ENCODE measurements at regions not wholly inside any gene's neighbourhood (a gene's known extent, or its start where the extent isn't known, plus 50 kb on each side); places are given as distances from the start of the nearest gene placed in this dataset.

DNA sequence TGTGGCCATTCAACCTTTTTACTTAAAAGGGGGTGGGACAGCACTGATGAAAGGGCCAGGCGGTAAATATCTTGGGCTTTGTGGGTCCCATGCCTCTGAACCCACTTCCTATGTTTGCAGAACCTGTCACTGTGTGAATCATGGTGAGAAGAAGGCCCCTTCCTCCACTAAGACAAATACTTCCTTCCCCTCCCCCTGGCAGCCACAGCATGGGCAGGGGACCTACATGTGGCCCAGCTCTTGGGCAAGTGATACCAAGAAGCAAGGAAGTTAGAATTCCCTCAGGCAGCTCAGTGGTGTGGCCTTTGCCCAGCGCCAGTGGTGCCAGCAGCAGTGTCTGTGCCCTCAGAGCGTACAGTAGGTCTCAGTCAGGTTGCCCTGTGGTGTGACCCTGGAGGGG, 168.6 kb downstream of the TRIM33 start:
- Histone ChIP-seq H3K27me3 (ENCODE audit: low read depth) (0 out of 2 replicates have a peak, but pooled peaks cover 3% of the 10 kb centered on the region), H3K4me3 (no peak overlapping the region), H3K9me3 (no peaks in the 10 kb centered on the region), H3K4me1 (peaks cover 3% of the 10 kb centered on the region), H3K36me3 (replicated peaks) (no peaks in the 10 kb centered on the region)
- no peak for DNase-seq (ENCODE audit: low spot score in 2 of 2)
- in situ Hi-C loops (cut with MboI; ENCODE audit: low sequenced_read_pairs), result no loop called here

DNA sequence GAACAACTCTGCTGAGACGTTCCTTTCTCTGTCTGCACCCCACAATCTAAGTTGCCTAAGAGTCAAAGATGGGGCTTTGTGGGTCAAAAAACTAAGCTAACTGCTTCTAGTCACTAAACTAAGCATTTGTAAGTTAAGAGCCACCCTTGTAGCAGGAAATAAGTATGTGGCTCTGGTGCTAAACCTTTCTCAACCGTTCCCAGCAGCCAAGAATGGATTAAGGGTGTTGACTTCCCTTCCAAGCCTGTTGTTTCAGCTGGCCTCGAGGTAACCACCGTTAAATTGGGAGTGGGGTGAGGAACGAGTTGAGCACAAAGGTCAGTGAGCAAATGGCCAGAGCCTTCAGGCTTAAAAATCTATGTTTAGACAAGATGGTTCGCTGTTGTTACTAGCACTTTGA, 169.1 kb downstream of the TRIM33 start:
- Histone ChIP-seq H3K4me3 (no peak overlapping the region), H3K9me3 (no peaks in the 10 kb centered on the region), H3K36me3 (replicated peaks) (no peaks in the 10 kb centered on the region), H3K27me3 (ENCODE audit: low read depth) (0 out of 2 replicates have a peak, but pooled peaks cover 3% of the 10 kb centered on the region), H3K4me1 (peaks cover 3% of the 10 kb centered on the region)
- in situ Hi-C loops (cut with MboI; ENCODE audit: low sequenced_read_pairs), result no loop called here
- no peak for DNase-seq (ENCODE audit: low spot score in 2 of 2)

DNA sequence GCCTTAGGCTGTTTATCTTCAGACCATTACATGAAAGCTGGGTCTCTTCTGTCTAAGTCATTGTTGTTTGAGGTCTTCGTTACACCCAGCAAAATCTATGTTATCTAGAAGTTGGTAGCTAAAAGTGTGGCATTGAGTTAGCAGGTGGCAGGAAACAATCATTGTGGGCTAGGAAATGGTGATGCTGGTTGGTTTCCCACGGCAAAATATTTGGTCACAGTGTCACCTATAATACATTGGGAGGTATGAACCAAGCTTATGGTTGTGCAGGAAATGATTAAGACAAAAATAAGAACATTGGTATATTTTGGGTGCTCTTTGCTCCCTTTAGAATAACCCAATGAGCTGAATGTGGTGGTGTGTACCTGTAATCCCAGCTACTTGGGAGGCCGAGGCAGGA, 169.7 kb downstream of the TRIM33 start:
- in situ Hi-C loops (cut with MboI; ENCODE audit: low sequenced_read_pairs), result no loop called here
- Histone ChIP-seq H3K36me3 (replicated peaks) (no peaks in the 10 kb centered on the region), H3K27me3 (ENCODE audit: low read depth) (0 out of 2 replicates have a peak, but pooled peaks cover 3% of the 10 kb centered on the region), H3K9me3 (no peaks in the 10 kb centered on the region), H3K4me3 (no peak overlapping the region), H3K4me1 (no peaks in the 10 kb centered on the region; the same call in 1 of the 2 replicates)
- DNase-seq (ENCODE audit: low spot score in 2 of 2), result no peak

DNA sequence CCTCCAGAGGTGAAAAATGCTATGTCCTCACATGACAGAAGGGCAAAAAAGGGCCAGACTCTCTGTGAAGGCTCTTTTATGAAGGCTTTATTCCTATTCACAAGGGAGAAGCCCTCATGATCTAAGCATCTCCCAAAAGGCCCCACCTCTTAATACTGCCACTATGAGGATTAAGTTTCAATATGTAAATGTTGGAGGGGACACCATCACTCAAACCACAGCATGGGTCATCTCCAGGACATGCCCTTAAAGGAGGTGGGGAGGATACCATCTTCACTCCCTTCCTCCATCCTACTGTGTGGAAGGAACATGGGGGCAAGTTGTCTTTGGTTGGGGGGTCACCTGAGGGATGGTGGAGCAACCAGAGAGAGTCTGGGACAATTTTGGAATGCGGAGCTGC, 170.1 kb downstream of the TRIM33 start:
- no peak for DNase-seq (ENCODE audit: low spot score in 2 of 2)
- H3K9me3 ChIP-seq, result no peaks in the 10 kb centered on the region
- 0 out of 2 replicates have a peak, but pooled peaks cover 3% of the 10 kb centered on the region for H3K27me3 ChIP-seq (ENCODE audit: low read depth)
- no peaks in the 10 kb centered on the region for H3K36me3 ChIP-seq (replicated peaks)
- H3K4me3 ChIP-seq, result no peak overlapping the region
- in situ Hi-C loops (cut with MboI; ENCODE audit: low sequenced_read_pairs), result no loop called here
- H3K4me1 ChIP-seq, result no peaks in the 10 kb centered on the region; the same call in 1 of the 2 replicates

DNA sequence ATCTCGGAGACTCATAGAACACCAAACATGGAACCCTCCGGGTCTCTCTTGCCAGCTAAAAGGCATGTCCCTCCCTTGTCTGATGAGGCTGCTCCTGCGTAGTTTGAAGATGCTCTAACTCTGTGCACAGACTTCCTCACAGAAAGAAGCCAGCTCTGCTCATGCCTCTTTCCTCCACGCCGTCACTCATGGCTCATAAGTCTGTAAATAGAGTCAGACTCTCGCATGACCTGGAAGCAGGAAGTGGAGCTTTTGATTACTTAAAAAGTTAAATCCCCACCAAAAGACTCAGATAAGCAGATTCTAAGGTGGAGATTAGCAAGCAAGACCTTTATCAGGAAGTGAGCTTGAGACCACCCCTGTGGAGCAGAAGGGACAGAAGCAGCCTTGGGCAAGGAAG, 171.6 kb downstream of the TRIM33 start:
- no peaks in the 10 kb centered on the region for H3K9me3 ChIP-seq
- in situ Hi-C loops (cut with MboI; ENCODE audit: low sequenced_read_pairs), result no loop called here
- H3K4me1 ChIP-seq, result no peaks in the 10 kb centered on the region; the same call in 1 of the 2 replicates

DNA sequence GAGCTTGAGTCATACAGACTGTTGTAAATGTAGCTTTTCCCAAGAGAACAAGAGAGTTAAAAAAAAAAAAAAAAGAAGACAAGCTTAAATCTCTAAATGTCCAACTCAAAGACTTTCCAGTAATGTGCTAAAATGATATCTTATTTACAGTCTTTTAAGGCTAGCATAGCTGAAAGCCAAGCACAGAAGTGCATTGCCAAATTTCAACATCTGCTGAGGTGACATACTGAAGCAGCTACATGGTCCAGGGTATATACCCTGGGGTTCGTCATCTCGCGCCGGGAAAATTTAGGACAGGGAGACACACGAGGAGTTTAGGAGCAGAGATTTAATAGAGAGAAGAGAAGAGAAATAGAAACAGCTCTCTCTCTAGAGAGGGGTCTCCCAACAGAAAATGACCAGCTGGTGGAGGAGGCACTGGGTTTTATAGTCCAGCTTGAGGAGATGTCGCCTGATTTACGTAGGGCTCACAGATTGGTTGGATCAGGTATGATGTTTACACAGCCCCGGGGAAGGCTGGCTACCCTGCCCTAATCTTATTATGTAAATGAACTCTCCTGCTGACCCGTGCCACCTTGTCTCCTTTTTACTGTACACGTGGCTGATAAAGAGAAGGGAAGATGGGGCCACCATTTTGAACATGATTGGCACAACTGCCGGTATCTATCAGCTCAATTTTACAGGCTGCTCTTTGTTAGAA, 172.7 kb downstream of the TRIM33 start:
- Histone ChIP-seq H3K27me3 (ENCODE audit: low read depth) (0 out of 2 replicates have a peak, but pooled peaks cover 3% of the 10 kb centered on the region), H3K9me3 (no peaks in the 10 kb centered on the region), H3K4me1 (no peaks in the 10 kb centered on the region; the same call in 1 of the 2 replicates), H3K36me3 (replicated peaks) (no peaks in the 10 kb centered on the region), H3K4me3 (no peak overlapping the region)
- DNase-seq (ENCODE audit: low spot score in 2 of 2), result no peak
- in situ Hi-C loops (cut with MboI; ENCODE audit: low sequenced_read_pairs), result no loop called here

More for the DNA sequence above, 171.6 kb downstream of the TRIM33 start:
- no peak for DNase-seq (ENCODE audit: low spot score in 2 of 2)
- Histone ChIP-seq H3K27me3 (ENCODE audit: low read depth) (0 out of 2 replicates have a peak, but pooled peaks cover 3% of the 10 kb centered on the region), H3K4me3 (no peak overlapping the region), H3K36me3 (replicated peaks) (no peaks in the 10 kb centered on the region)

DNA sequence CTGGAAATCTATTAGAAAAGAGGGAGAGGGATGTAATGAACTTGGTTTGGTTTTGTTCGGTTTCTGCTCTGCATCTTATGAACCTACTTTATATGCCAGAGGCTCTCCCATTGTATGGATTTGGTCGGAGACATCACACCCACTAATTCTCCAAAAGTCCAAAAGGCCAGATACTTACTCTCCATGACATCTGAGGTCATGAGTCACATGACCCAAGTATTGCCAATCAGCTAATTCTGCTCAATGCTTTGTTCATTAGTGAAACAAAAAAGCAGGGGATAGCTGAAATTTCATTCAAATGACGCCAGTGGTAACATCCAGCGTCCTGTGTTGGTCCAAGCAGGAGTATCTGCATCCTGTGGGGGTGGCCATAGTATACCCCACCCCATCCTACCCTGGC, 173.6 kb downstream of the TRIM33 start:
- Histone ChIP-seq H3K4me3 (no peak overlapping the region), H3K9me3 (no peaks in the 10 kb centered on the region), H3K27me3 (ENCODE audit: low read depth) (0 out of 2 replicates have a peak, but pooled peaks cover 3% of the 10 kb centered on the region), H3K4me1 (no peaks in the 10 kb centered on the region; the same call in 1 of the 2 replicates), H3K36me3 (replicated peaks) (no peaks in the 10 kb centered on the region)
- in situ Hi-C loops (cut with MboI; ENCODE audit: low sequenced_read_pairs), result no loop called here
- DNase-seq (ENCODE audit: low spot score in 2 of 2), result no peak

DNA sequence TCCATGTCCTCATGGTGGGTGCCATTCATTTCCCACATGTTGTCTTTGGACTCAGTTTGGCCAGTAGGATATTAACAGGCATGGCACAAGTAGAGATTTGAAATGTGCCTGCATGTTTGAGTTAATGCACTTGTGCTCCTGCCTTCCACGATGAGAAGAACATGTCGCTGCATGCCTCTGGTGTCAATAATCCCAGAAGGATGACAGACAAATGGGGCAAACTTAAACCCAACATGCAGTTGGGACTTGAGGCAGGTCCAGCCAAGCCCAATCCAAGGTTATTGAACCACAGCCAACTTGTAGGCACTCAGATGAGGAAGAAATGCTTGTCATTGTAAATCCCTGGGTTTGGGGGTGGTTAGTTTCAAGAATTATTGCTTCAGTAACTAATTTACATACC, 174.6 kb downstream of the TRIM33 start:
- Histone ChIP-seq H3K36me3 (replicated peaks) (no peaks in the 10 kb centered on the region), H3K4me3 (no peak overlapping the region), H3K9me3 (no peaks in the 10 kb centered on the region), H3K27me3 (ENCODE audit: low read depth) (0 out of 2 replicates have a peak, but pooled peaks cover 5% of the 10 kb centered on the region), H3K4me1 (no peaks in the 10 kb centered on the region; the same call in 1 of the 2 replicates)
- in situ Hi-C loops (cut with MboI; ENCODE audit: low sequenced_read_pairs), result no loop called here
- DNase-seq (ENCODE audit: low spot score in 2 of 2), result no peak

DNA sequence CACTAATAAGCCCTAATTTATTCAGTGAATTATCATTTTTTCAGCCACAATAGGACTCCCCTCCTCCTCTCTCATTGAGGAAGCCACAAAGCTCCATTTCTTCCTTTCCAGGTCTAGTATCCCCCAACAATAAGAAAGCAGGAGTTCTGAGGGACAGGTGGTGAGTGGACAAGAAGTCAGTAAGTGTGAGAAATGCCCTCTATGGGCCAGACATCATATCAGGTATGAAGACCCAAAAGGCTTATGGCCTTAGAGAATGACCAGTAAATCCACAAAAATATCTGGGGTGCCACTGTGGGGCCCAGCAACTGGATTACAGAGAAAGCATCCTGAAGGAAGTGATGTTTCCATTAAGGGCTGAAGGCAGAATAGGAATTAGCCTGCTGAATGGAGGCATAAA, 175.7 kb downstream of the TRIM33 start:
- DNase-seq (ENCODE audit: low spot score in 2 of 2), result no peak
- H3K9me3 ChIP-seq, result no peaks in the 10 kb centered on the region
- H3K4me3 ChIP-seq, result no peak overlapping the region
- in situ Hi-C loops (cut with MboI; ENCODE audit: low sequenced_read_pairs), result no loop called here
- peaks cover 2% of the 10 kb centered on the region; the same call in 1 of the 2 replicates for H3K27me3 ChIP-seq (ENCODE audit: low read depth)
- no peaks in the 10 kb centered on the region; the same call in 1 of the 2 replicates for H3K4me1 ChIP-seq
- H3K36me3 ChIP-seq (replicated peaks), result no peaks in the 10 kb centered on the region

DNA sequence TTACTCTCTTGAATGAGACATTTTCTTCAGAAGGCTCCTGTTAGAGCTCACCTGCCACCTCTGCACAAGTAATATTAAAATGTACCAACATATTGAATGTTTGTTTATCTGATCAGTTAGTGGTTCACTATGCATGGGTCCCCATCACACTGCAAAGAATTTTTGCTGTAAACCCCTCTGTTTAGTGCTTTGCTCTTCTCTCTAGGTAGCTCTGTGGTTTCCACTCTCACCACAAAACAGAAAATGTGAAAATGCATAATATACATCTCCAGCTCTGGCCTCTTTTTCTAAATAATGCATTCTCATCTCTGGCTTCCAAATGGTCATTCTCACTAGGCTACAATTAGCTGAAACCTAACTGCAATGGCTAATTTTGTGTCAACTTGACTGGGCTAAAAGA, 176.7 kb downstream of the TRIM33 start:
- no peaks in the 10 kb centered on the region for H3K9me3 ChIP-seq
- H3K4me1 ChIP-seq, result no peaks in the 10 kb centered on the region; the same call in 1 of the 2 replicates
- no peak for DNase-seq (ENCODE audit: low spot score in 2 of 2)
- no peaks in the 10 kb centered on the region for H3K36me3 ChIP-seq (replicated peaks)
- H3K27me3 ChIP-seq (ENCODE audit: low read depth), result peaks cover 2% of the 10 kb centered on the region; the same call in 1 of the 2 replicates
- H3K4me3 ChIP-seq, result no peak overlapping the region
- in situ Hi-C loops (cut with MboI; ENCODE audit: low sequenced_read_pairs), result no loop called here

DNA sequence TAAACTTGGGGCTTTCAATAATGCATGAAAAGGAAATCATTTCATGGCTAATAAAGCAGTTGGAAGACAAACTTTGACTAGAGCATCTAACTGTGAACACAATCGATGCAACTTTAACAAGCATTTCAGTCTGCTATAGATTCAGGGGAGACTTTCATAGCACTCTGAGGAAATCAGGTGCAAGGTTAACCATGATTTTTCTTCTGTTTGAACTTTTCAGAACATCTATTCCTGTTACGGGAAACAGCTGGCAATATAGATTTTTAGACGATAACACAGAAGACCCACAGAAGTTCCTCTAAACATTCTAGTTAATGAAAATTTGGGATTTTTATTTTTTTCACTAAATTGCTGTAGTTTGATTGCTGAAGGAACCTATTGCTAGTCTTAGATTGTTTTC, 177.3 kb downstream of the TRIM33 start:
- no peaks in the 10 kb centered on the region; the same call in 1 of the 2 replicates for H3K4me1 ChIP-seq
- in situ Hi-C loops (cut with MboI; ENCODE audit: low sequenced_read_pairs), result no loop called here
- DNase-seq (ENCODE audit: low spot score in 2 of 2), result no peak
- no peak overlapping the region for H3K4me3 ChIP-seq
- no peaks in the 10 kb centered on the region for H3K9me3 ChIP-seq
- peaks cover 2% of the 10 kb centered on the region; the same call in 1 of the 2 replicates for H3K27me3 ChIP-seq (ENCODE audit: low read depth)
- no peaks in the 10 kb centered on the region for H3K36me3 ChIP-seq (replicated peaks)

DNA sequence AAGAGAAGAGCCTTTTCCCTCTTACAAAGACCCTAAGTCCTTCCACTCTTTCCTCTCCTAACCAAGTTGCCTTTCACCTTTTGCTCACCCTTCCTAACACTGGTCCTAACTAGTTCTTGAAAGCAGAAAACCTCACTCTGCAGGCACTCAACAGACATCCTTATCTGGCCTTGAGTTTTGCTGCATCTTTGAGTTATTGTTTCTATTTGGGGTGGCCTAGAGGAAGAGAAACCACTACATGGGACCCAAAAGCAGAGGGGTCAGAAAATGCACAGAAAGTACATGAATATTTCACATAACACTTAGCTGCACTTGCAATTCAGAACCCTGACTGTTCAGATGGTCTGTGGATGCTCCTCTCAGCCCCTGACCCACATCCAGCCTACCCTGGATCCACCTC, 178.3 kb upstream of the SYT6 start:
- in situ Hi-C loops (cut with MboI; ENCODE audit: low sequenced_read_pairs), result no loop called here
- Histone ChIP-seq H3K9me3 (no peaks in the 10 kb centered on the region; the same call in 1 of the 2 replicates), H3K4me1 (no peaks in the 10 kb centered on the region), H3K4me3 (no peak overlapping the region), H3K27me3 (ENCODE audit: low read depth) (peaks cover 4% of the 10 kb centered on the region; the same call in 1 of the 2 replicates), H3K36me3 (replicated peaks) (no peaks in the 10 kb centered on the region)
- DNase-seq (ENCODE audit: low spot score in 2 of 2), result no peak

DNA sequence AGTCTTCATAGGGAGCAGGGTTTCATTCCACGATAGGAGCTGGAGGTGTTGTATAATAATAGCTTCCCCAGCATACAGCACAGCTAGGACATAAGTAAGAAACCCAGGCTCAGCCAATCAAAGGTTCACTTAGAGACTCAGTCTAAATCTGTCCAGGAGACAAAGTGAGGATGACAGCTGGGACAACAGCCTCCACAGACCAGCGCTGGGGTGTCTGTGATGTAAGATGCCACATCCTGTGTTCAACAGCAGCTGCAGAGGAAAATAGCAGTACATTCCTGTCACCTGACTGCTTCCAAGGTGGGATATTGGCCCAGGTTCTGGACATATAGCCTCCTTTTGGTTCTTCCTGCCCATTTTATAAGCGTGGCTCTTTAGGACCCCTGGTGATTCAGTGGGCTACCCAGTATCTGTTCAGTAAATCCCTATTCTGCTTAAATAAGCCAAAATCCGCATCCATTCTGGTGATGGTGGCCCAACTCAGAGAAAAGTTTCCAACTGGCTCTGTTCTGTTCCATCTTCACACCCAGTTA, 176.8 kb upstream of the SYT6 start:
- H3K4me3 ChIP-seq, result no peak overlapping the region
- no peak for DNase-seq (ENCODE audit: low spot score in 2 of 2)
- H3K9me3 ChIP-seq, result no peaks in the 10 kb centered on the region; the same call in 1 of the 2 replicates
- no peaks in the 10 kb centered on the region for H3K4me1 ChIP-seq
- peaks cover 4% of the 10 kb centered on the region; the same call in 1 of the 2 replicates for H3K27me3 ChIP-seq (ENCODE audit: low read depth)
- in situ Hi-C loops (cut with MboI; ENCODE audit: low sequenced_read_pairs), result no loop called here
- no peaks in the 10 kb centered on the region for H3K36me3 ChIP-seq (replicated peaks)

DNA sequence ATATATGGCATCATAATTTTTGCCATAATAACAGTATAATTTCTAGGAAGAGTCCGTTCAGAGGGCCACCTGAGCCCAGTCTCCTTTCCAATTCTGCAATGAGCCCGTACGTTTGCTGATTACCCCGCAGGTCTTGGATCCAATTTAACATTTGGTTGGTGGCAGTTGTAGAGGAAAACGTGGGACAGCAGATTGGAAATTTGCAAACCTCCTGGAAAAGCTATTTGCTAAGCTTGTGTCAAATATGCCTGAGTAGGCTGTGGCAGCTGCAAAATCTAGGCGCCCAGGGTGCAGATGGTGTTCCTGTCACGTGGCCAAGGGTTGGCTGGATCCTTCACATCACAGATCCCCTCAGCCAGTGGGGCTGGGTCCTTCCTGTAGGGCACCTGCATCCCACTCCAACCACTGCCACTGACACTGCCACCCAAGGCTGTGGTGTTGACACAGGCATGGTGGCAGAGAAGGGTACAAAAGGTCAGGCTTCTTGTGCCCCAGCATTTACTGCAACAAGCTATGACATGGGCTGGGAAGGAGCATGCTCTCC, 174.8 kb upstream of the SYT6 start:
- in situ Hi-C loops (cut with MboI; ENCODE audit: low sequenced_read_pairs), result no loop called here
- no peaks in the 10 kb centered on the region for H3K36me3 ChIP-seq (replicated peaks)

More for the DNA sequence above, 174.8 kb upstream of the SYT6 start:
- H3K9me3 ChIP-seq, result no peaks in the 10 kb centered on the region; the same call in 1 of the 2 replicates
- no peak for DNase-seq (ENCODE audit: low spot score in 2 of 2)
- H3K27me3 ChIP-seq (ENCODE audit: low read depth), result peaks cover 4% of the 10 kb centered on the region; the same call in 1 of the 2 replicates
- H3K4me3 ChIP-seq, result no peak overlapping the region
- H3K4me1 ChIP-seq, result no peaks in the 10 kb centered on the region

Measured in HAP-1 (cell line).